GM12865 (cell line): ENCODE measurements at regions not wholly inside any gene's neighbourhood (a gene's known extent, or its start where the extent isn't known, plus 50 kb on each side); places are given as distances from the start of the nearest gene placed in this dataset.

Experiments used
- DNase-seq: peaks from one replicate; pipeline ENCODE4 v3.0.0; 2010; ENCODE audit warnings: low read depth
- H3K4me3 ChIP-seq: 2 replicates; pipeline ENCODE4 v1.5.1; 2011; ENCODE audit warnings: mild to moderate bottlenecking, low read depth, low read length, control low read depth
- TF ChIP-seq, protein P1 (sequence below): IDR thresholded peaks from 2 replicates; pipeline ENCODE4 v1.5.1; 2011; ENCODE audit warnings: low read length, control low read depth, low read depth, inconsistent platforms; ENCODE audit not compliant: insufficient read depth; ENCODE audit errors: missing control alignments

DNA sequence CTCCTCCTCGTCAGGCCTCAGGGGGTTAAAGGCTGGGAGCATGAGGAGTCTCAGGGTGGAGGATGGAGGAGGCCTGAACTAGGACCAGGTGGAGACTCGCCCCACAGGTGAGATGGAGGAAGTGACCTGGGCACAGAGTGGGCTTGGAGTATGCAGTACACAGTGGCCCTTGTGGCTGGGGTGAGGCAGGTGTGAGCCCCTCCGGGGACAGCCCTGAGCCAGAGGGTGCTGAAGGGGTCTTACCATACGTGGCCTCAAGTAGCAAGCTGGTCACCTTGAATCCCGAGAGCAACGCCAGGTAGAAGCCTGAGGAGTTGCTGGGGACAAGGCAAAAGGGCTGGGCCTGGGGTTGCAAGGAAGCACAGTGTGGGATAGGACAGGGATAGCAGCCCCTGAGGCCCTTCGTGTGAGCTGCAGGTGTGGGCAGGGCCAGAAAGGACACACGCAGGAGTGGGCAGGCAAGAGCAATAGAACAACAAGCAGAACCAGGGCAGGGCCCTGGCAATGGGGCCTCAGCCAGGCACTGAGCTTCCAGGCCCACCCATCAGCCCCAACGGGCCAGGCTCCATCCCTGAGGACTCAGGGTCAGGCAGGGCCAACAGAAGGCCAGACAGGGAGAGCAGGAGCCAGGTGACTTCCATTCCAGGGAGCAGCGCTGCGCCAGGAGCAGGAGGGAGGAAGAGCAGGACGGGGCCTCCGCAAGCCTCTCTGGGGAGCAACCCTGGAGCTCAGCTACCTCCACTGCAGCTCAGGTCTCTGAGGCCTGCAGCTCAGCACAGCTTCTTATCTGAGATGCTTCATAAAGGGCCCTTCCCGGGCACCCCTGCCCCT lies 64.2 kb upstream of the TNRC6C start:
- TF ChIP-seq, protein P1, sequence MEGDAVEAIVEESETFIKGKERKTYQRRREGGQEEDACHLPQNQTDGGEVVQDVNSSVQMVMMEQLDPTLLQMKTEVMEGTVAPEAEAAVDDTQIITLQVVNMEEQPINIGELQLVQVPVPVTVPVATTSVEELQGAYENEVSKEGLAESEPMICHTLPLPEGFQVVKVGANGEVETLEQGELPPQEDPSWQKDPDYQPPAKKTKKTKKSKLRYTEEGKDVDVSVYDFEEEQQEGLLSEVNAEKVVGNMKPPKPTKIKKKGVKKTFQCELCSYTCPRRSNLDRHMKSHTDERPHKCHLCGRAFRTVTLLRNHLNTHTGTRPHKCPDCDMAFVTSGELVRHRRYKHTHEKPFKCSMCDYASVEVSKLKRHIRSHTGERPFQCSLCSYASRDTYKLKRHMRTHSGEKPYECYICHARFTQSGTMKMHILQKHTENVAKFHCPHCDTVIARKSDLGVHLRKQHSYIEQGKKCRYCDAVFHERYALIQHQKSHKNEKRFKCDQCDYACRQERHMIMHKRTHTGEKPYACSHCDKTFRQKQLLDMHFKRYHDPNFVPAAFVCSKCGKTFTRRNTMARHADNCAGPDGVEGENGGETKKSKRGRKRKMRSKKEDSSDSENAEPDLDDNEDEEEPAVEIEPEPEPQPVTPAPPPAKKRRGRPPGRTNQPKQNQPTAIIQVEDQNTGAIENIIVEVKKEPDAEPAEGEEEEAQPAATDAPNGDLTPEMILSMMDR = no peak
- DNase-seq = no peak
- H3K4me3 ChIP-seq = no peak overlapping the region

DNA sequence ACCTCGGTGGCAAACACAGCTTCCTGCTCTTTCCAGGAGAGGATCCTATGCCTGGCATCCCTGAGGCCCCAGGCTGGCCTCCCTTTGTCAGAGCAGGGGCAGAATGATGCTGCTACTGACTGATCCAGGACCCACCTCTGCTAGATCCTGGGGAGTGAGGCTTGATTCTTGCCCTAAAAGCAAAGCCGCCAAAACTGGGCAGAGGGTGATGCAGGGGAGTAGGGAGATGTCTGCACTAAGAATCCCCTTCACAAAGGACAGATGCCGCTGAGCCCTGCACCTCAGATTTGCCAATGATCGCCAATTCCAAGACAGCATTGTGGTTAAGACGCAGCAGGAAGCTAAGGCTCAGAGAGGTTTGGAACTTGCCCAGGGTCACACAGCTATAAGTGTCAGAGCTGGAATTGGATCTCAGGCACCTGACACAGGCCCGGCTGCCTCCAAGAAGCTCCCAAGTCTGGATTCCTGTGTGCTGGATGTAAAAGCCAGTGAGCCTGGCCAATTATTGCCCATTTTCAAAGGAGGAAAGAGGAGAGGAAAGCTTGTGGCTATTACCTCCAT lies 60.7 kb upstream of the TNRC6C start:
- no peak for DNase-seq
- H3K4me3 ChIP-seq = no peak overlapping the region
- TF ChIP-seq, protein P1 = no peak

DNA sequence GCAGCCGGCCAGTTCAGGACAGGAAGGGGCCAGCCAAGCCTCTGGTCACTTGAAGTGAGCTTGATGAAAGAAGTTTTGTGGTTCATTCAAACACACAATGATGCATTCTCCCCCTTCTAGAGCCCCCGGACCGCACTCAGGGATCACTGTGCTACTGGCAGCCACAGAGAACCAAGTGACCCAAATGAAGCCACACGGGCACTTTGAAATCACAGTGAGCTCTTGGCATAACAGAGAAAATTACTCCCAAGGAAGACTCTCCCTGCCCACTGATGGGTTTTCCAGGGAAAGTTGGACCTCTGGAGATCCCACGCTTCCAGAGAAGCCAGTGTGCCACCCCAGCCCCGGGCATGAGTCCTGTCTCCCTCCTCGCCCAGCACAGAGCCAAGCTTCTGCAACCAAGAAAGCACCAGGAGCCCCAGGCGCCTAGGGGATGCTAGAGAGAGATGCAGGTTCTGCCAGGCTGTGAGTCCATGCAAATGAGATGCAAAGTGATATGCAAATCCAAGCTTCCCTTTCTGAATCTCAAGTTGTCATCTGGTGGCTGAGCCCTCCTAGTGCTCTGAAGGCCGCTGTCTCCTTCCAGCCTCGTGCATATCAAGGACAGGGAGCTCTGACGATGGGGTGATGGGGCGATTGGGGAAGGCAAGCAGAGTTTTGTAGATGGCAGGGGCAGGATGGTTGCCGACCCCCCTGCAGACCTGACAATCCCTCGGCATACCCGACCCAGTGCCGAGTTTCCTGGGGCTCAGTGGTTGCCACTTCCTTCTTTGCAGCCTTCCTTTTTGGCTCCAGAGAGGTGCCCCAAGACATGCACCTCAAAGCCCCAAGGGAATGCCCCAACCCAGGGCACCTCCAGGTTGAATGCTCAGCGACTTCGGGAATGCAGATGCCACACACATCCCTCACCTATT lies 59.7 kb upstream of the TNRC6C start:
- TF ChIP-seq, protein P1 = no peak
- H3K4me3 ChIP-seq = no peak overlapping the region
- no peak for DNase-seq

DNA sequence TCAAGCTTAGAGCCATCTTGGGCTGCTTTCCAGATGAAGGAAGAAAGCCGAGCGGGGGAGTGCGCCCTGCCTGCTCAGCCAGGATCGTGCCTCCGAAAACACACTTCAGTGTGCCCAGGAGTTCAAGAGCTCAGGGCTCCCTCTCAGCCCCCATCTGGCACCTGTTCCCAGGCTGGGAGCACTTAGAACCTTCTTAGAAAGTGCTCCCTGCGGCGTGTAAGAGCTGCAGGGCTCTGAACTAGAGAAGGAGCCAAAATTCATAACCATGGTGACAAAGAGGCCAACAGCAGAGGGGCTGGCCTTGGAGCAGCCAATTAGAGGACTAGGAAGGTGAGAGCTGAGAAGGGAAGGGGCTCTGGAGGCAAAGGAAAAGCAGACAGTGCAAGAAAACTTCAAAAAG lies 59.0 kb upstream of the TNRC6C start:
- no peak for DNase-seq
- TF ChIP-seq, protein P1 = no peak
- H3K4me3 ChIP-seq = no peak overlapping the region

DNA sequence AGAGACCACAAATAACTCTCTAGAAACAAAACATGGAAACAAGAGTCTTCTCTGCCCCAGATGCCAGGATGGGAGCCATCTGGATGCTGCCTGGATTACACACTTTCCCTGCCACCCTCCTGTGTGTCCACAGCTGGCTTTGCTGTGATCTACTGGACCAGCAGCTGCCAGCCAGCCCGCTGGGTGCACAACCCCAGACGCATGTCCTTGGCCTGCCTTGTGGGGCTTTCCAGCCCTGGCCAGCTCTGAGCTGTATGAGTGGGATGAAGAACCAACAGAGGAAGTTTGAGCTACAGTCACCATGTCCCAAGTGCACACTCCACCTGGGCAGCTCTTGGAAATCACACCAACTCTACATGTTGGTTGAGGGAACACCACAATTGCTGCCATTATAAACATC lies 57.0 kb upstream of the TNRC6C start:
- DNase-seq = no peak

DNA sequence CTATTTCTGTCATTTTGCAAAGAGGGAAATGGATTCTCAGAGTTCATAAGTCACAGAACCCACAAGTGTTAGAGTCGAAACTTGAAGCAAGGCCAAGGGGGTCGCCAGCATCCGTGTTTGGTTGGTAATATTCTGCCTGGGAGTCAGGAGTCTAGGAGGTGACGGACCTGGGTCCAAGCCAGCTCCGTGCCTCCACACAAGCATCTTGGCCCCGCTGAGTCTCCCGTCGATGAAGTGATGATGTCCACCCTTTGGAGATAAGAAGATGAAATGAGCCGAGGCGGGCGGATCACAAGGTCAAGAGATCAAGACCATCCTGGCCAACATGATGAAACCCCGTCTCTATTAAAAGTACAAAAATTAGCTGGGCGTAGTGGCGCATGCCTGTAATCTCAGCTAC lies 53.2 kb upstream of the TNRC6C start:
- TF ChIP-seq, protein P1 = no peak
- no peak for DNase-seq
- H3K4me3 ChIP-seq = no peak overlapping the region

More for the DNA sequence above, 57.0 kb upstream of the TNRC6C start:
- TF ChIP-seq, protein P1 = no peak
- H3K4me3 ChIP-seq = no peak overlapping the region
